Suprapubic skin (tissue), 4 donors: ENCODE measurements at regions not wholly inside any gene's neighbourhood (a gene's known extent, or its start where the extent isn't known, plus 50 kb on each side); places are given as distances from the start of the nearest gene placed in this dataset.

Experiments used
- CTCF ChIP-seq, 2 donors: fragments of 200-600 bp in 1 of 2; fragments of 450-650 bp in 1 of 2; sonication (generic) in 1 of 2; IDR thresholded peaks; one replicate each; pipeline ENCODE4 v1.5.1; 2016 to 2019; ENCODE audit warnings: antibody characterized with exemption in 2 of 2, mild to moderate bottlenecking in 1 of 2, moderate library complexity in 1 of 2
- EP300 ChIP-seq: sonication (generic); formaldehyde crosslinking; IDR thresholded peaks from one replicate; pipeline ENCODE4 v1.6.1; 2017; ENCODE audit warnings: antibody characterized with exemption
- POLR2A ChIP-seq, 2 donors: fragments of 450-650 bp; IDR thresholded peaks; one replicate each; pipeline ENCODE4 v1.6.1; 2017; ENCODE audit warnings: antibody characterized with exemption in 2 of 2, mild to moderate bottlenecking in 2 of 2, moderate library complexity in 2 of 2
- POLR2AphosphoS5 ChIP-seq, 3 donors: sonication (generic); formaldehyde crosslinking; IDR thresholded peaks; one replicate each; pipeline ENCODE4 v1.6.1; 2017; ENCODE audit warnings: antibody characterized with exemption in 3 of 3

- no peak for TF ChIP-seq CTCF (IDR thresholded peaks at IDR 0.05)
- no peak for TF ChIP-seq POLR2AphosphoS5 (IDR thresholded peaks at IDR 0.05)
- TF ChIP-seq POLR2A (IDR thresholded peaks at IDR 0.05): no peak
- TF ChIP-seq EP300: no peak
Observed at GRCh38 chr6:128657181-128657580, 136.8 kb upstream of the PTPRK start.
